GM19043 (cell line): ENCODE measurements at regions not wholly inside any gene's neighbourhood (a gene's known extent, or its start where the extent isn't known, plus 50 kb on each side); places are given as distances from the start of the nearest gene placed in this dataset.
"Not testable (repeated sequence)": the region's sequence is repeated elsewhere in the genome, so short reads cannot be mapped to it uniquely, and the experiment has no call there.

Experiments used
- ATAC-seq: cut with Tn5 transposase; IDR thresholded peaks from one replicate; pipeline ENCODE4 v1.9.1; 2021; ENCODE audit warnings: low read depth; ENCODE audit not compliant: unreplicated experiment

- no peak for ATAC-seq
Observed at GRCh38 chr1:73671530-73671929, 526.4 kb downstream of the LRRIQ3 start.

- not testable (repeated sequence) for ATAC-seq
Observed at GRCh38 chr1:73667959-73668358, 530.0 kb downstream of the LRRIQ3 start.

GRCh38 chr1:73662526-73662925 lies 535.5 kb downstream of the LRRIQ3 start:
- ATAC-seq: no peak

GRCh38 chr1:73659136-73659535 lies 538.8 kb downstream of the LRRIQ3 start:
- ATAC-seq: no peak

- no peak for ATAC-seq
Observed at GRCh38 chr1:73654714-73655113, 543.3 kb downstream of the LRRIQ3 start.

- no peak for ATAC-seq
Observed at GRCh38 chr1:73644198-73644597, 553.8 kb downstream of the LRRIQ3 start.

GRCh38 chr1:73639494-73639893 lies 558.5 kb downstream of the LRRIQ3 start:
- ATAC-seq: no peak

- no peak for ATAC-seq
Observed at GRCh38 chr1:73637264-73637663, 560.7 kb downstream of the LRRIQ3 start.

GRCh38 chr1:73635021-73635420 lies 563.0 kb downstream of the LRRIQ3 start:
- ATAC-seq: no peak

GRCh38 chr1:73627723-73628122 lies 570.3 kb downstream of the LRRIQ3 start:
- ATAC-seq: no peak

- no peak for ATAC-seq
Observed at GRCh38 chr1:73626326-73626725, 571.6 kb downstream of the LRRIQ3 start.

- no peak for ATAC-seq
Observed at GRCh38 chr1:73623946-73624345, 574.0 kb downstream of the LRRIQ3 start.

GRCh38 chr1:73617145-73617544 lies 580.8 kb downstream of the LRRIQ3 start:
- ATAC-seq: no peak

- ATAC-seq: no peak
Observed at GRCh38 chr1:73611681-73612080, 586.3 kb downstream of the LRRIQ3 start.

- no peak for ATAC-seq
Observed at GRCh38 chr1:73604739-73605138, 593.2 kb downstream of the LRRIQ3 start.

GRCh38 chr1:73604211-73604610 lies 593.8 kb downstream of the LRRIQ3 start:
- ATAC-seq: no peak

- no peak for ATAC-seq
Observed at GRCh38 chr1:73593804-73594203, 604.2 kb downstream of the LRRIQ3 start.

GRCh38 chr1:73593364-73593763 lies 604.6 kb downstream of the LRRIQ3 start:
- ATAC-seq: no peak

- ATAC-seq: no peak
Observed at GRCh38 chr1:73587080-73587479, 610.9 kb downstream of the LRRIQ3 start.

GRCh38 chr1:73577206-73577605 lies 620.8 kb downstream of the LRRIQ3 start:
- no peak for ATAC-seq

GRCh38 chr1:73576083-73576482 lies 621.9 kb downstream of the LRRIQ3 start:
- no peak for ATAC-seq

- no peak for ATAC-seq
Observed at GRCh38 chr1:73564294-73564693, 633.7 kb downstream of the LRRIQ3 start.

GRCh38 chr1:73556270-73556669 lies 641.7 kb downstream of the LRRIQ3 start:
- no peak for ATAC-seq
